ENCODE measurements at regions not wholly inside any gene's neighbourhood (a gene's known extent, or its start where the extent isn't known, plus 50 kb on each side); places are given as distances from the start of the nearest gene placed in this dataset.

DNA sequence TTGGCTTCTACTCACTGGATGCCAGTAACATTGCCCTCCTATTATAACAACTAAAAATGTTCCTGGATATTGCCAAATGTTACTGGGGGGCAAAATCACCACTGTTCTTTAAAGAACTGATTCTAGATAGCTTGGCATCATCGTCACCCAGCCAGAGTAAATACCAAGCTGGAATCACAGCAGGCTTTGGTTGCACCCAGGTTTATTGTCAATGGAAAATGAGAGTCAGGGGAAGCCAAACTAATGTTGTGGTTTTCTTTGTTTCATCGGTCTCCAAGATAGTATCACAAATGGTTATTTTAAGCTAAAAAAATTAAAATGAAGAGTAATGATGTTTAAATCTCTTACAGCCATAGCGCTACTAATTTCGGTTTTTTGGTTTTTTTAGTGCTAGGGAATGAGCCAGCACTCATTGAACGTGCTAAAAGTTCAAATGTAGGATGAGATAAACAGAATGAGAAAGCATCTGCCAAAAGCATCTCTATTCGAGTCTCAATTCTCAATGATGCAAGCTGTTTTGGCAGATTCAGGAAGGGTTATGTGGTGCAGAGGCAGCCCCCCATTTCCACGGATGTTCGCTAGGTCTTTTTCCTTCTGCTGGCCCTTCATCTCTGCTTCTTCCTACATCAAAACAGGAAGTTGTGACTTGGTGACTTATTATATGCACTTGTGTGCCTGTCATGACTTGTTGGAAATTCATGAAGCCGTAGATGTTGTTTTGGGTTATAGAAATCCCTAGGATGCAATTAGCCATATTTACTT, 558.0 kb downstream of the EBF1 start:
- Histone ChIP-seq H3K4me3 (ENCODE audit: low read depth, low read length) (no peak overlapping the region), H3K36me3 (ENCODE audit: control insufficient read depth, insufficient read depth, low read length) (no peaks in the 10 kb centered on the region), H3K27me3 (ENCODE audit: control insufficient read depth, insufficient read depth, low read length) (no peaks in the 10 kb centered on the region)
- DNase-seq (ENCODE audit: low read depth) = no peak
- TF ChIP-seq, protein P1, sequence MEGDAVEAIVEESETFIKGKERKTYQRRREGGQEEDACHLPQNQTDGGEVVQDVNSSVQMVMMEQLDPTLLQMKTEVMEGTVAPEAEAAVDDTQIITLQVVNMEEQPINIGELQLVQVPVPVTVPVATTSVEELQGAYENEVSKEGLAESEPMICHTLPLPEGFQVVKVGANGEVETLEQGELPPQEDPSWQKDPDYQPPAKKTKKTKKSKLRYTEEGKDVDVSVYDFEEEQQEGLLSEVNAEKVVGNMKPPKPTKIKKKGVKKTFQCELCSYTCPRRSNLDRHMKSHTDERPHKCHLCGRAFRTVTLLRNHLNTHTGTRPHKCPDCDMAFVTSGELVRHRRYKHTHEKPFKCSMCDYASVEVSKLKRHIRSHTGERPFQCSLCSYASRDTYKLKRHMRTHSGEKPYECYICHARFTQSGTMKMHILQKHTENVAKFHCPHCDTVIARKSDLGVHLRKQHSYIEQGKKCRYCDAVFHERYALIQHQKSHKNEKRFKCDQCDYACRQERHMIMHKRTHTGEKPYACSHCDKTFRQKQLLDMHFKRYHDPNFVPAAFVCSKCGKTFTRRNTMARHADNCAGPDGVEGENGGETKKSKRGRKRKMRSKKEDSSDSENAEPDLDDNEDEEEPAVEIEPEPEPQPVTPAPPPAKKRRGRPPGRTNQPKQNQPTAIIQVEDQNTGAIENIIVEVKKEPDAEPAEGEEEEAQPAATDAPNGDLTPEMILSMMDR (IDR thresholded peaks at IDR 0.05; ENCODE audit: insufficient read depth, low read length, poor library complexity, severe bottlenecking) = no peak

GRCh38 chr5:158538506-158539074, 561.1 kb downstream of the EBF1 start:
- TF ChIP-seq, protein P1 (IDR thresholded peaks at IDR 0.05; ENCODE audit: insufficient read depth, low read length, poor library complexity, severe bottlenecking) = no peak
- no peaks in the 10 kb centered on the region for H3K27me3 ChIP-seq (ENCODE audit: control insufficient read depth, insufficient read depth, low read length)
- no peaks in the 10 kb centered on the region for H3K36me3 ChIP-seq (ENCODE audit: control insufficient read depth, insufficient read depth, low read length)
- H3K4me3 ChIP-seq (ENCODE audit: low read depth, low read length) = no peak overlapping the region
- DNase-seq (ENCODE audit: low read depth) = no peak

- no peak for DNase-seq (ENCODE audit: low read depth)
- TF ChIP-seq, protein P1 (IDR thresholded peaks at IDR 0.05; ENCODE audit: insufficient read depth, low read length, poor library complexity, severe bottlenecking) = no peak
- no peaks in the 10 kb centered on the region for H3K36me3 ChIP-seq (ENCODE audit: control insufficient read depth, insufficient read depth, low read length)
- no peaks in the 10 kb centered on the region for H3K27me3 ChIP-seq (ENCODE audit: control insufficient read depth, insufficient read depth, low read length)
- no peak overlapping the region for H3K4me3 ChIP-seq (ENCODE audit: low read depth, low read length)
These were observed 562.4 kb downstream of the EBF1 start for GRCh38 chr5:158537366-158537765.

- no peak for DNase-seq (ENCODE audit: low read depth)
- no peaks in the 10 kb centered on the region for H3K27me3 ChIP-seq (ENCODE audit: control insufficient read depth, insufficient read depth, low read length)
- TF ChIP-seq, protein P1 (IDR thresholded peaks at IDR 0.05; ENCODE audit: insufficient read depth, low read length, poor library complexity, severe bottlenecking) = no peak
- no peaks in the 10 kb centered on the region for H3K36me3 ChIP-seq (ENCODE audit: control insufficient read depth, insufficient read depth, low read length)
- no peak overlapping the region for H3K4me3 ChIP-seq (ENCODE audit: low read depth, low read length)
These were observed 565.5 kb downstream of the EBF1 start for GRCh38 chr5:158534203-158534602.

GRCh38 chr5:158532739-158533138, 567.0 kb downstream of the EBF1 start:
- DNase-seq (ENCODE audit: low read depth) = no peak
- no peaks in the 10 kb centered on the region for H3K27me3 ChIP-seq (ENCODE audit: control insufficient read depth, insufficient read depth, low read length)
- TF ChIP-seq, protein P1 (IDR thresholded peaks at IDR 0.05; ENCODE audit: insufficient read depth, low read length, poor library complexity, severe bottlenecking) = no peak
- no peaks in the 10 kb centered on the region for H3K36me3 ChIP-seq (ENCODE audit: control insufficient read depth, insufficient read depth, low read length)
- H3K4me3 ChIP-seq (ENCODE audit: low read depth, low read length) = no peak overlapping the region
